Uterus (tissue), 2 donors: ENCODE measurements at regions not wholly inside any gene's neighbourhood (a gene's known extent, or its start where the extent isn't known, plus 50 kb on each side); places are given as distances from the start of the nearest gene placed in this dataset.

Source experiments
- POLR2A ChIP-seq, 2 donors: fragments of 450-650 bp; IDR thresholded peaks; one replicate each; pipeline ENCODE4 v1.6.1; 2016; ENCODE audit warnings: antibody characterized with exemption in 2 of 2, mild to moderate bottlenecking in 1 of 2, moderate library complexity in 1 of 2
- TF ChIP-seq, protein P1 (sequence below), 4 experiments: fragments of 200-600 bp in 2 of 4; fragments of 450-650 bp in 2 of 4; sonication (generic) in 2 of 4; IDR thresholded peaks; one replicate each; pipeline ENCODE4 v1.5.1; 2016 to 2019; ENCODE audit warnings: antibody characterized with exemption in 4 of 4, mild to moderate bottlenecking in 2 of 4, moderate library complexity in 1 of 4

DNA sequence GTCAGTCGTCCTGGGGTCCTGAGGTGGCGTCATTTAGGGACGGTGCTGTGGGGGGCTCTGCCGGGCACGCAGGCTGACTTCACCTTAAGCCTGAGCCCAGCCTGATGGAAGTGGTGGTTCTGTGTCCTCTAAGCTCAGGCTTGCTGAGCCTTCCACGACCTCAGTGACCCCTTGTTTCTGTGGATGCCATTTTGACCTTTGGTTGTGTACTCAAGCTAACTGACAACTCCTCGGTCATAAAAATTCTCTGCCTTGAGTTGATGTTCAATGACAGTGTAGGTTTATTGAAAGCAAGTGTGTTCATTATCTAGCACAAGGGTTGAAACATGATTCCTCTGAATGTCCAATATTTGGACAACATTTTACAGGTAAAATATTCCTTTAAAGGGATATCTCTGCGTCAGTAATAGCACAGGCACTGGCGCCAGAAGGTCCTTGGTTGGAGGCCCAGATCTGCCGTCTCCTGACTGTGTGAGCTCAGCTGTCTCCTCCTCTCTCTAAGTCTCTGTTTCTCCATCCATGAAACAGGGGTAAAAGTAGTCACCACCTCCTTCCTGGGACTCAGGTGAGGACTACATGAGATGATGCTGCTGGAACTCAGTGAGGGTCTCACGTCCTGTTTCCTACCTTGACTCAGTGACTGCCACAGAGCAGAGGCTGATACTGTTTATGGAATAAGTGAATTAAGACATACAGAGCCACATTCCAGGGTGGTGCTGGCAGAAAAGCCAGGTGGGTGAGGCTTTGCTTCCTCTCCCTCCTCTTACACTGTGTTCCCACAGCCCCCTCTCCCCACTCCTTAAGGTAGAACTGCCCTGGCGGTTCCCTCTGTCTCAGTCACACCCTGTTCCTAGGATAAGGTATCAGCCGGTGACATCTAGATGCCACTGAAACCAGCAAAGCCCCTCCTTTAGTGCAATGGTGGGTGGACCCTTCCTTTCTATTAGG is 75.7 kb downstream of the IRF8 start:
- TF ChIP-seq, protein P1, sequence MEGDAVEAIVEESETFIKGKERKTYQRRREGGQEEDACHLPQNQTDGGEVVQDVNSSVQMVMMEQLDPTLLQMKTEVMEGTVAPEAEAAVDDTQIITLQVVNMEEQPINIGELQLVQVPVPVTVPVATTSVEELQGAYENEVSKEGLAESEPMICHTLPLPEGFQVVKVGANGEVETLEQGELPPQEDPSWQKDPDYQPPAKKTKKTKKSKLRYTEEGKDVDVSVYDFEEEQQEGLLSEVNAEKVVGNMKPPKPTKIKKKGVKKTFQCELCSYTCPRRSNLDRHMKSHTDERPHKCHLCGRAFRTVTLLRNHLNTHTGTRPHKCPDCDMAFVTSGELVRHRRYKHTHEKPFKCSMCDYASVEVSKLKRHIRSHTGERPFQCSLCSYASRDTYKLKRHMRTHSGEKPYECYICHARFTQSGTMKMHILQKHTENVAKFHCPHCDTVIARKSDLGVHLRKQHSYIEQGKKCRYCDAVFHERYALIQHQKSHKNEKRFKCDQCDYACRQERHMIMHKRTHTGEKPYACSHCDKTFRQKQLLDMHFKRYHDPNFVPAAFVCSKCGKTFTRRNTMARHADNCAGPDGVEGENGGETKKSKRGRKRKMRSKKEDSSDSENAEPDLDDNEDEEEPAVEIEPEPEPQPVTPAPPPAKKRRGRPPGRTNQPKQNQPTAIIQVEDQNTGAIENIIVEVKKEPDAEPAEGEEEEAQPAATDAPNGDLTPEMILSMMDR (IDR thresholded peaks at IDR 0.05) = no peak
- TF ChIP-seq POLR2A (IDR thresholded peaks at IDR 0.05) = no peak
